ENCODE measurements at regions not wholly inside any gene's neighbourhood (a gene's known extent, or its start where the extent isn't known, plus 50 kb on each side); places are given as distances from the start of the nearest gene placed in this dataset.

DNA sequence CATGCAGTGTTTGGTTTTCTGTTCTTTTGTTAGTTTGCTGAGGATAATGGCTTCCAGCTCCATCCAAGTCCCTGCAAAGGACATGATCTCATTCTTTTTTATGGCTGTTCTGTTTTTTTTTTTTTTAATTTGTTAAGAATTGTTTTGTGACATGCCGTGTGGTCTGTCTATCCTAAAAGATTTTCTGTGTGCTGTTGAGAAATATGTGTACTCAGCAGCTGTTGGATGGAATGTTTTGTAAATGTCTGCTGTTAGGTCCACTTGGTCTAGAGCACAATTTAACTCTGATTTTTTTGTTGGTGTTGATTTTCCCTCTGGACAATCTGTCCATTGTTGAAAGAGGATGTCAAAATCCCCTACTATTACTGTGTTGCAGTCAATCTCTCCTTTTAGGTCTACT is 80.4 kb upstream of the WDR75 start:
- TF ChIP-seq TAF1 (IDR thresholded peaks at IDR 0.05; ENCODE audit: low read depth, low read length): no peak
- no peak for TF ChIP-seq SPI1 (IDR thresholded peaks at IDR 0.05; ENCODE audit: low read depth, low read length)
- no peak for TF ChIP-seq PAX5 (IDR thresholded peaks at IDR 0.05; ENCODE audit: insufficient read depth, low read length, severe bottlenecking)
- TF ChIP-seq POLR2AphosphoS5 (IDR thresholded peaks at IDR 0.05; ENCODE audit: low read depth, low read length): no peak
- no peak for TF ChIP-seq POLR2A (IDR thresholded peaks at IDR 0.05; ENCODE audit: low read depth, low read length)
- no peak for TF ChIP-seq POU2F2 (IDR thresholded peaks at IDR 0.05; ENCODE audit: low read depth, low read length)
- no peak for FAIRE-seq
- DNase-seq (ENCODE audit: insufficient read length, low spot score): no peak

- FAIRE-seq (no peak), DNase-seq (ENCODE audit: insufficient read length, low spot score) (no peak)
- TF ChIP-seq POU2F2 (IDR thresholded peaks at IDR 0.05; ENCODE audit: low read depth, low read length) (no peak), POLR2AphosphoS5 (IDR thresholded peaks at IDR 0.05; ENCODE audit: low read depth, low read length) (no peak), SPI1 (IDR thresholded peaks at IDR 0.05; ENCODE audit: low read depth, low read length) (no peak), POLR2A (IDR thresholded peaks at IDR 0.05; ENCODE audit: low read depth, low read length) (no peak), PAX5 (IDR thresholded peaks at IDR 0.05; ENCODE audit: insufficient read depth, low read length, severe bottlenecking) (no peak), TAF1 (IDR thresholded peaks at IDR 0.05; ENCODE audit: low read depth, low read length) (no peak)
Measured at GRCh38 chr2:189362283-189362682, 79.0 kb upstream of the WDR75 start.

DNA sequence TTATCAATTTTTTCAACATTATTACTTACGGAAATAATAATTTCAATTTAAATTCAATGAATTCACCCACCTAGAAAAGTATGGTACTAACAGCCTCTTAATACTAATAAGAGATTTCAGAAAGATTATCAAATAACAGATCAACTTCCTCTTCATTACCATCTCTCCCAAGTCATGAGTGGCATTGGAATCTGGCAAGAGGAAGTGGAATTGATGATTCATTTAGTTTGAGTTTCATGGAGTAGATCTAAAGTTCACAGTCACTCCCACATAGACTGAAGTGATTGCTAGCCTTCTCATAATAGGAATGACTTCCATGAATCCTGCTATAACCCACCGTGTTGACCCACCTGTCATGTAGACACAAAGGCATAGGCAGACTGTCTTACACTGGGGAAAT is 77.7 kb upstream of the WDR75 start:
- TF ChIP-seq SPI1 (IDR thresholded peaks at IDR 0.05; ENCODE audit: low read depth, low read length): no peak
- TF ChIP-seq TAF1 (IDR thresholded peaks at IDR 0.05; ENCODE audit: low read depth, low read length): no peak
- no peak for TF ChIP-seq POLR2AphosphoS5 (IDR thresholded peaks at IDR 0.05; ENCODE audit: low read depth, low read length)
- no peak for TF ChIP-seq POLR2A (IDR thresholded peaks at IDR 0.05; ENCODE audit: low read depth, low read length)
- TF ChIP-seq POU2F2 (IDR thresholded peaks at IDR 0.05; ENCODE audit: low read depth, low read length): no peak
- no peak for TF ChIP-seq PAX5 (IDR thresholded peaks at IDR 0.05; ENCODE audit: insufficient read depth, low read length, severe bottlenecking)
- FAIRE-seq (no peak), DNase-seq (ENCODE audit: insufficient read length, low spot score) (no peak)

DNA sequence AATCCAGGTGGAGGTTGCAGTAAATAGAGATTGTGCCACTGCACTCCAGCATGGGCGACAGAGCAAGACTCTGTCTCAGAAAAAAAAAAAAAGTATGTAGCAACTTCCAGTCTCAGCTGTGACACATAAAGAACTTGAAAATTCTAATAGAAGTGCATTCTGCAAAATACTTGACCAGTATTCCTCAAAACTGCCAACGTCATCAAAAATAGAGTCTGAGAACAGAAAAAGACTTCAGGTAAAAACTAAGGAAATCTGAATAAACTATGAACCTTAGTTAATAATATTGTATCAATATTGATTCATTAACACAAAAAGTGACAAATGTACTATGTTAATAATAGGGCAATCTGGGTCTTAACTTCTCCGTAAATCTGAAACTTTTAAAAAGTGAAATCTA is 76.7 kb upstream of the WDR75 start:
- TF ChIP-seq POU2F2 (IDR thresholded peaks at IDR 0.05; ENCODE audit: low read depth, low read length): no peak
- no peak for TF ChIP-seq SPI1 (IDR thresholded peaks at IDR 0.05; ENCODE audit: low read depth, low read length)
- TF ChIP-seq POLR2A (IDR thresholded peaks at IDR 0.05; ENCODE audit: low read depth, low read length): no peak
- TF ChIP-seq PAX5 (IDR thresholded peaks at IDR 0.05; ENCODE audit: insufficient read depth, low read length, severe bottlenecking): no peak
- no peak for TF ChIP-seq POLR2AphosphoS5 (IDR thresholded peaks at IDR 0.05; ENCODE audit: low read depth, low read length)
- no peak for TF ChIP-seq TAF1 (IDR thresholded peaks at IDR 0.05; ENCODE audit: low read depth, low read length)
- DNase-seq (ENCODE audit: insufficient read length, low spot score) (no peak), FAIRE-seq (no peak)

DNA sequence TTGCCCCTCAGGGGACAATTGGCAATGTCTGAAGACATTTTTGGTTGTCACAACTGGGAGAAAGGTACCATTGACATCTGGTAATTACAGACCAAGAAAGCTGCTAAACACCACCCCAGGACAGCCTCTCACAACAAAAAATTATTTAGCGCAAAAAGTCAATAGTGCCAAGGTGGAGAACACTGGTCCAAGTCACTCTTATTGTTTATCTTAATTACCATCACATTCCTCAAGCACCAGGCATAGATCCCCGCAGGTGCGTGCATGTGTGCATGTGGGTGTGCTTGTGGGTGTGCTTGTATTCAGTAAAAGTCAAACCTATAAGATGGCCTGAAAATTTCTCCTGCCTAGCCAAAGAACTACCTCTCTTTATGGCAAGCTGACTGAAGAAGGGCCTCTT is 74.9 kb upstream of the WDR75 start:
- FAIRE-seq: no peak
- no peak for TF ChIP-seq POLR2A (IDR thresholded peaks at IDR 0.05; ENCODE audit: low read depth, low read length)
- TF ChIP-seq POU2F2 (IDR thresholded peaks at IDR 0.05; ENCODE audit: low read depth, low read length): no peak
- TF ChIP-seq POLR2AphosphoS5 (IDR thresholded peaks at IDR 0.05; ENCODE audit: low read depth, low read length): no peak
- TF ChIP-seq PAX5 (IDR thresholded peaks at IDR 0.05; ENCODE audit: insufficient read depth, low read length, severe bottlenecking): no peak
- no peak for TF ChIP-seq TAF1 (IDR thresholded peaks at IDR 0.05; ENCODE audit: low read depth, low read length)
- no peak for TF ChIP-seq SPI1 (IDR thresholded peaks at IDR 0.05; ENCODE audit: low read depth, low read length)
- DNase-seq (ENCODE audit: insufficient read length, low spot score): no peak

DNA sequence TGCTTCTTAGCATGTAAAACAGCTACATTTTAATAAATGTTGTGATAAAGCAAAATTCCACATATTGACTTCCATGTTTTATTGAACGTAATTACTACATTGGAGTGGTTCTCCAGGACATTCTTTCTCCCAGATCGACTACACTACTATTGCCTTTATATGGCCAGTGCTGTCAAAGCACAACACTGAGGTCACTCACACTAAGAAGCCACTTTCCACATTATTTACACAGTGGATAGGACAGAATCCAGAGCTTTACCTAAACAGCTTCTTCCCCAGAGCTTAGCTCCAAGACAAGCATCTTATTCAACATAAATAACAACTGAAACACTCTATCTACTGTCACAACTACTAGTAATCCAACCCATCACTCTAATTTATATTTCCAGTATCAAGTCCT is 73.9 kb upstream of the WDR75 start:
- FAIRE-seq (no peak), DNase-seq (ENCODE audit: insufficient read length, low spot score) (no peak)
- TF ChIP-seq PAX5 (IDR thresholded peaks at IDR 0.05; ENCODE audit: insufficient read depth, low read length, severe bottlenecking) (no peak), POLR2A (IDR thresholded peaks at IDR 0.05; ENCODE audit: low read depth, low read length) (no peak), SPI1 (IDR thresholded peaks at IDR 0.05; ENCODE audit: low read depth, low read length) (no peak), POU2F2 (IDR thresholded peaks at IDR 0.05; ENCODE audit: low read depth, low read length) (no peak), POLR2AphosphoS5 (IDR thresholded peaks at IDR 0.05; ENCODE audit: low read depth, low read length) (no peak), TAF1 (IDR thresholded peaks at IDR 0.05; ENCODE audit: low read depth, low read length) (no peak)

DNA sequence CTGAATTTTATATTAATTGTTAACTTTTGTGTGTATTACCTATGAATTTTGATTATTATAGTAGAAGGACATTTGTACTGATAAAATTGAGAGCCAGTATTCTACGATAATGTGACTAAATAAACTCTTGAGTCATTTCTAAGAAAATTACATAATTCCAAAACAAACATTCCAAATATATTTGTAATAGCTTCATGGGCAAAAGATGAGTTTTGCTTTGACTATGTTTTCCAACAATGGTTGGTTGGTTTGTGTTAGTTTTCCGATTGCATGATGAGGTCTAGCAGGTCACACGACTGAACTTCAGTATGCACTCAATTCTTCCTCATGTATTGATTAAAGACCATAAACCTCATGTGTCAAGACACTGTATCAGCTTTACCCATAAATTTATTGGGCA is 71.7 kb upstream of the WDR75 start:
- TF ChIP-seq POU2F2 (IDR thresholded peaks at IDR 0.05; ENCODE audit: low read depth, low read length) (no peak), PAX5 (IDR thresholded peaks at IDR 0.05; ENCODE audit: insufficient read depth, low read length, severe bottlenecking) (no peak), POLR2A (IDR thresholded peaks at IDR 0.05; ENCODE audit: low read depth, low read length) (no peak)
- no peak for DNase-seq (ENCODE audit: insufficient read length, low spot score)
- no peak for FAIRE-seq

GRCh38 chr2:189370719-189371118 is 70.6 kb upstream of the WDR75 start:
- no peak for TF ChIP-seq POU2F2 (IDR thresholded peaks at IDR 0.05; ENCODE audit: low read depth, low read length)
- DNase-seq (ENCODE audit: insufficient read length, low spot score) (no peak), FAIRE-seq (no peak)

DNA sequence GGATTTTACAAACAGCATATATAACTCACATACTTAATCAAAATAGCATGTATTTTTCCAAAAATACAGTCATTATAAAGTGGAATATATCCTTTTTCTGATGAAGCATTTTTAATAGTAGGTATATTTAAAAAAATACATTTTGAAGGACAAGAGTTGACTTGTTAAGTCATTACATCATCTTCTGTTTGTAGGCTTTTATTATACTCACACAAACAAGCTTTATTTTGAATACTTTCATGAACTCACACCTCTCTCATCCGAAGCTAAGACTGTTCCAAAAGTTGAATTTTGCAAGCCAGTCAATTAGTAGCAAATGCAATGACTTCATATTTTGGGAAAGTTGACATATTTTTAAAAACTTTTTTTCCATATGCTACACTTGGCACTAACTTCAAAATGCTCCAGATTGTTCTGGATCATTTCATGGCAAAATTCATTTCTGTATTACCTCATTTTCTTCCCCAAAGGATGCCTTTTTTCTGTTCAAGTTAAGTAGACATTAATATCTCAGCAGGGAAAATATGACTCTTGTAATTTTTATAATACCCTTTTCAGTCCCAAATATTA is 68.5 kb upstream of the WDR75 start:
- no peak for DNase-seq (ENCODE audit: insufficient read length, low spot score)
- no peak for TF ChIP-seq PAX5 (IDR thresholded peaks at IDR 0.05; ENCODE audit: insufficient read depth, low read length, severe bottlenecking)
- no peak for TF ChIP-seq POLR2A (IDR thresholded peaks at IDR 0.05; ENCODE audit: low read depth, low read length)
- no peak for TF ChIP-seq POLR2AphosphoS5 (IDR thresholded peaks at IDR 0.05; ENCODE audit: low read depth, low read length)
- TF ChIP-seq POU2F2 (IDR thresholded peaks at IDR 0.05; ENCODE audit: low read depth, low read length): no peak
- no peak for TF ChIP-seq TAF1 (IDR thresholded peaks at IDR 0.05; ENCODE audit: low read depth, low read length)
- FAIRE-seq: no peak

DNA sequence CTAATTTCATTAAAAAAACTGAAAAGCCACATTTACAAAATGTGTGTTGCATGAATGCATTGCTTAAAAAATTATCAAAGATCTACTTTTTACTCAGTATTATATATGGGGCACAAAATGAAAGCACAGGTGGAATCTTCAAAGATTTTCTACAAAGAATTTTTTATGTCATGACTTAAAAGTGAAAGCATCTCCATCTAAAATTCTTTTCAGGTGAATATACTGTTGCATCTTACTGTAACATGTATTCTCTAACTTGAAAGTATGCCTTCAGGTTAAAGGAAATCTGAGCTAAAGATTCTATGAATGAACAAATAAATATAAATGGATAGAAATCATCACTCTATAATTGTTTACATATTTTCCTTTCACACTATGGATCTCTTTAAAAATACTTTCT is 66.8 kb upstream of the WDR75 start:
- DNase-seq (ENCODE audit: insufficient read length, low spot score): no peak
- TF ChIP-seq PAX5 (IDR thresholded peaks at IDR 0.05; ENCODE audit: insufficient read depth, low read length, severe bottlenecking) (no peak), POLR2AphosphoS5 (IDR thresholded peaks at IDR 0.05; ENCODE audit: low read depth, low read length) (no peak), TAF1 (IDR thresholded peaks at IDR 0.05; ENCODE audit: low read depth, low read length) (no peak), POU2F2 (IDR thresholded peaks at IDR 0.05; ENCODE audit: low read depth, low read length) (no peak), SPI1 (IDR thresholded peaks at IDR 0.05; ENCODE audit: low read depth, low read length) (no peak), POLR2A (IDR thresholded peaks at IDR 0.05; ENCODE audit: low read depth, low read length) (no peak)
- FAIRE-seq: no peak
